ENCODE measurements at regions not wholly inside any gene's neighbourhood (a gene's known extent, or its start where the extent isn't known, plus 50 kb on each side); places are given as distances from the start of the nearest gene placed in this dataset.
"Not testable (repeated sequence)": the region's sequence is repeated elsewhere in the genome, so short reads cannot be mapped to it uniquely, and the experiment has no call there.

DNA sequence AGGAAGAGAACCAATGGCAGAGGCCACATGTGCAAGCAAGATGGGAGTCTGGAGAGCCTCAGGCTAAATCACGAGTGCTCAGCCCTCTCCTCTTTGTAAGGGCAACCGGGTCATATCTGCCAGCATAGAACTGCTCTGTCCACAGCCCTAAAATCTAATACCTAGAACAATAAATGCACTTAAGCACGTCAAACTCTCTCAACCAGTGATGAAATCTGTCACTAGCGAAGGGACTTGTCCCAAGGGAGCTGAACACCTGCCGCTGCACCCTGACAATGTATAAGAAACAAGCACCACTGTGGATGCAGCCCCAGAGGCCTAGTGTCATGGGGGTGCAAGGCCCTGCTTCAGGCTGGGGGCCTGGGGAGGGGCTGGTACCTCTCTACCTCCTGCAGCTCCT, 82.5 kb downstream of the PRL start (continued):
- TF ChIP-seq, protein P1, sequence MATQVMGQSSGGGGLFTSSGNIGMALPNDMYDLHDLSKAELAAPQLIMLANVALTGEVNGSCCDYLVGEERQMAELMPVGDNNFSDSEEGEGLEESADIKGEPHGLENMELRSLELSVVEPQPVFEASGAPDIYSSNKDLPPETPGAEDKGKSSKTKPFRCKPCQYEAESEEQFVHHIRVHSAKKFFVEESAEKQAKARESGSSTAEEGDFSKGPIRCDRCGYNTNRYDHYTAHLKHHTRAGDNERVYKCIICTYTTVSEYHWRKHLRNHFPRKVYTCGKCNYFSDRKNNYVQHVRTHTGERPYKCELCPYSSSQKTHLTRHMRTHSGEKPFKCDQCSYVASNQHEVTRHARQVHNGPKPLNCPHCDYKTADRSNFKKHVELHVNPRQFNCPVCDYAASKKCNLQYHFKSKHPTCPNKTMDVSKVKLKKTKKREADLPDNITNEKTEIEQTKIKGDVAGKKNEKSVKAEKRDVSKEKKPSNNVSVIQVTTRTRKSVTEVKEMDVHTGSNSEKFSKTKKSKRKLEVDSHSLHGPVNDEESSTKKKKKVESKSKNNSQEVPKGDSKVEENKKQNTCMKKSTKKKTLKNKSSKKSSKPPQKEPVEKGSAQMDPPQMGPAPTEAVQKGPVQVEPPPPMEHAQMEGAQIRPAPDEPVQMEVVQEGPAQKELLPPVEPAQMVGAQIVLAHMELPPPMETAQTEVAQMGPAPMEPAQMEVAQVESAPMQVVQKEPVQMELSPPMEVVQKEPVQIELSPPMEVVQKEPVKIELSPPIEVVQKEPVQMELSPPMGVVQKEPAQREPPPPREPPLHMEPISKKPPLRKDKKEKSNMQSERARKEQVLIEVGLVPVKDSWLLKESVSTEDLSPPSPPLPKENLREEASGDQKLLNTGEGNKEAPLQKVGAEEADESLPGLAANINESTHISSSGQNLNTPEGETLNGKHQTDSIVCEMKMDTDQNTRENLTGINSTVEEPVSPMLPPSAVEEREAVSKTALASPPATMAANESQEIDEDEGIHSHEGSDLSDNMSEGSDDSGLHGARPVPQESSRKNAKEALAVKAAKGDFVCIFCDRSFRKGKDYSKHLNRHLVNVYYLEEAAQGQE (IDR thresholded peaks at IDR 0.05): no peak

DNA sequence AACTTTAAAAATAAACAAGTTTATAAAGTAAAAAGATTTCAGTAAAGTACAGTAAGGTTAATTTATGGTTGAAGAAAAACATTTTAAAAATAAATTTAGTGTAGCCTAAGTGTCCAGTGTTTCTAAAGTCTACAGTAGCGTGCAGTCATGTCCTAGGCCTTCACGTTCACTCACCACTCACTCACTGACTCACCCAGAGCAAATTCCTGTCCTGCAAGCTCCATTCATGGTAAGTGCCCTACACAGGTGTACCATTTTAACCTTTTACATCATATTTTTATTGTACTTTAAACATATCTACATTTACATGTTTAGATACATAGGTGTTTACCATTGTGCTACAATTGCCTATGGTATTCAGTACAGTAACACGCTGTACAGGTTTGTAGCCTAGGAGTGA, 81.4 kb downstream of the PRL start:
- not testable (repeated sequence) for H3K4me1 ChIP-seq (ENCODE audit: control insufficient read depth in 4 of 4, insufficient read depth in 4 of 4, low read length in 3 of 4); DNase-seq (ENCODE audit: low spot score); H3K4me3 ChIP-seq (ENCODE audit: low read depth in 1 of 3, low read length in 3 of 3); H3K27me3 ChIP-seq (ENCODE audit: control insufficient read depth in 4 of 4, insufficient read depth in 4 of 4, low read length in 3 of 4); H3K36me3 ChIP-seq (ENCODE audit: control insufficient read depth in 4 of 4, insufficient read depth in 3 of 4, low read depth in 1 of 4, low read length in 3 of 4); H3K27ac ChIP-seq (ENCODE audit: low read depth in 1 of 2, low read length in 2 of 2); H3K9ac ChIP-seq (ENCODE audit: low read depth in 1 of 2, low read length in 2 of 2); H3K9me3 ChIP-seq (ENCODE audit: control insufficient read depth in 4 of 4, low read length in 3 of 4)
- WGBS: 93% methylated on average over 3 of the region's 3 CpGs

DNA sequence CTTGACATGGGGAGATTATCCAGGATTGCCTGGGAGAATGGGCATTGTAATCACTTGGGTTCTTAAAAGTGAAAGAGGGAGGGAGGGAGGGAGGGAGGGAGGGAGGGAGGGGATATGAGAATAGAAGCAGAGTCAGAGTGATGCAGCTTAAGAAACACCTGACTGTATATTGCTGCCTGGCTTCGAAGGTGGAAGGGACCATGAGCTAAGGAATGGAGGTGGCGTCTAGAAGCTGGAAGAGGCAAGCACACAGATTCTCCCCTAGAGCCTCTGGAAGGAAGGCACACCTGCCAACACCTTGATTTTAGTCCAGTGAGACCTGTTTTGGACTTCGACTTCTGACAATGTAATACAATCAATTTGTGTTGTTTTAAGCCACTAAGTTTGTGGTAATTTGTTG, 78.4 kb downstream of the PRL start:
- Histone ChIP-seq H3K27me3 (ENCODE audit: control insufficient read depth in 4 of 4, insufficient read depth in 4 of 4, low read length in 3 of 4) (no peaks in the 10 kb centered on the region), H3K36me3 (ENCODE audit: control insufficient read depth in 4 of 4, insufficient read depth in 3 of 4, low read depth in 1 of 4, low read length in 3 of 4) (no peaks in the 10 kb centered on the region), H3K9me3 (ENCODE audit: control insufficient read depth in 4 of 4, low read length in 3 of 4) (no peaks in the 10 kb centered on the region), H3K27ac (ENCODE audit: low read depth in 1 of 2, low read length in 2 of 2) (no peak overlapping the region), H3K4me3 (ENCODE audit: low read depth in 1 of 3, low read length in 3 of 3) (no peak overlapping the region), H3K4me1 (ENCODE audit: control insufficient read depth in 4 of 4, insufficient read depth in 4 of 4, low read length in 3 of 4) (no peaks in the 10 kb centered on the region), H3K9ac (ENCODE audit: low read depth in 1 of 2, low read length in 2 of 2) (no peak overlapping the region)
- WGBS: 87% methylated on average over 3 of the region's 3 CpGs
- no peak for TF ChIP-seq NR2F2 (IDR thresholded peaks at IDR 0.05)
- no peak for TF ChIP-seq RXRA (IDR thresholded peaks at IDR 0.05)
- TF ChIP-seq, protein P2, sequence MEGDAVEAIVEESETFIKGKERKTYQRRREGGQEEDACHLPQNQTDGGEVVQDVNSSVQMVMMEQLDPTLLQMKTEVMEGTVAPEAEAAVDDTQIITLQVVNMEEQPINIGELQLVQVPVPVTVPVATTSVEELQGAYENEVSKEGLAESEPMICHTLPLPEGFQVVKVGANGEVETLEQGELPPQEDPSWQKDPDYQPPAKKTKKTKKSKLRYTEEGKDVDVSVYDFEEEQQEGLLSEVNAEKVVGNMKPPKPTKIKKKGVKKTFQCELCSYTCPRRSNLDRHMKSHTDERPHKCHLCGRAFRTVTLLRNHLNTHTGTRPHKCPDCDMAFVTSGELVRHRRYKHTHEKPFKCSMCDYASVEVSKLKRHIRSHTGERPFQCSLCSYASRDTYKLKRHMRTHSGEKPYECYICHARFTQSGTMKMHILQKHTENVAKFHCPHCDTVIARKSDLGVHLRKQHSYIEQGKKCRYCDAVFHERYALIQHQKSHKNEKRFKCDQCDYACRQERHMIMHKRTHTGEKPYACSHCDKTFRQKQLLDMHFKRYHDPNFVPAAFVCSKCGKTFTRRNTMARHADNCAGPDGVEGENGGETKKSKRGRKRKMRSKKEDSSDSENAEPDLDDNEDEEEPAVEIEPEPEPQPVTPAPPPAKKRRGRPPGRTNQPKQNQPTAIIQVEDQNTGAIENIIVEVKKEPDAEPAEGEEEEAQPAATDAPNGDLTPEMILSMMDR (IDR thresholded peaks at IDR 0.05; ENCODE audit: low read depth, low read length, missing input control): no peak
- DNase-seq (ENCODE audit: low spot score): no peak

DNA sequence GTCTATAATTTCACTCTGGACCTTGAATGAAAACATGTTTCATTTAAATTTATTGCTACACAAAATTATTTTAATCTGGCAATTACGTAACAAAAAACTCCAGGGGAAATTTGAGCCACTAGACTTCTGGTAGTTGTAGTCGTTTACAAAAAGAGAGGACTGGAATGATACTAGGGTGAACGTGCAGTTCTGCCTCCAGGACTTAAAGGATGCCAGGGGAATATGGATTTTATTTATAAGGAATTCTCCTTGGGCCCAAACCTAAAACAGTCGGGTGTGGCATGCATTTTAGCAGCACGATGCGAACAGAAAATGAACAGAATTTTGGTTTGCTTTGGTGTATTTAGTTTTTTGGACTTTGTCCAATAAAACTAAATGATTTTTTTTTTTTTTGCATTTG, 76.9 kb downstream of the PRL start:
- H3K4me1 ChIP-seq (ENCODE audit: control insufficient read depth in 4 of 4, insufficient read depth in 4 of 4, low read length in 3 of 4): no peaks in the 10 kb centered on the region

More for the DNA sequence above, 76.9 kb downstream of the PRL start:
- TF ChIP-seq, protein P2 (IDR thresholded peaks at IDR 0.05; ENCODE audit: low read depth, low read length, missing input control): no peak
- no peak for TF ChIP-seq RXRA (IDR thresholded peaks at IDR 0.05)
- TF ChIP-seq RAD21 (IDR thresholded peaks at IDR 0.05): no peak
- TF ChIP-seq, protein P3, sequence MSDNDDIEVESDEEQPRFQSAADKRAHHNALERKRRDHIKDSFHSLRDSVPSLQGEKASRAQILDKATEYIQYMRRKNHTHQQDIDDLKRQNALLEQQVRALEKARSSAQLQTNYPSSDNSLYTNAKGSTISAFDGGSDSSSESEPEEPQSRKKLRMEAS (IDR thresholded peaks at IDR 0.05): no peak
- TF ChIP-seq, protein P4, sequence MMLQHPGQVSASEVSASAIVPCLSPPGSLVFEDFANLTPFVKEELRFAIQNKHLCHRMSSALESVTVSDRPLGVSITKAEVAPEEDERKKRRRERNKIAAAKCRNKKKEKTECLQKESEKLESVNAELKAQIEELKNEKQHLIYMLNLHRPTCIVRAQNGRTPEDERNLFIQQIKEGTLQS (IDR thresholded peaks at IDR 0.05): no peak
- no peak for TF ChIP-seq JUND (IDR thresholded peaks at IDR 0.05)
- no peak for TF ChIP-seq NR2F2 (IDR thresholded peaks at IDR 0.05)
- no peak for TF ChIP-seq GABPA (IDR thresholded peaks at IDR 0.05 in 1 of 2, conservative IDR thresholded peaks at IDR 0.05 in 1 of 2)
- Histone ChIP-seq H3K27ac (ENCODE audit: low read depth in 1 of 2, low read length in 2 of 2) (no peak overlapping the region), H3K9me3 (ENCODE audit: control insufficient read depth in 4 of 4, low read length in 3 of 4) (no peaks in the 10 kb centered on the region), H3K27me3 (ENCODE audit: control insufficient read depth in 4 of 4, insufficient read depth in 4 of 4, low read length in 3 of 4) (no peaks in the 10 kb centered on the region), H3K9ac (ENCODE audit: low read depth in 1 of 2, low read length in 2 of 2) (no peak overlapping the region), H3K36me3 (ENCODE audit: control insufficient read depth in 4 of 4, insufficient read depth in 3 of 4, low read depth in 1 of 4, low read length in 3 of 4) (no peaks in the 10 kb centered on the region), H3K4me3 (ENCODE audit: low read depth in 1 of 3, low read length in 3 of 3) (no peak overlapping the region)
- DNase-seq (ENCODE audit: low spot score): no peak
- 75% methylated on average over 6 of the region's 6 CpGs for WGBS
